ENCODE measurements at regions not wholly inside any gene's neighbourhood (a gene's known extent, or its start where the extent isn't known, plus 50 kb on each side); places are given as distances from the start of the nearest gene placed in this dataset.

DNA sequence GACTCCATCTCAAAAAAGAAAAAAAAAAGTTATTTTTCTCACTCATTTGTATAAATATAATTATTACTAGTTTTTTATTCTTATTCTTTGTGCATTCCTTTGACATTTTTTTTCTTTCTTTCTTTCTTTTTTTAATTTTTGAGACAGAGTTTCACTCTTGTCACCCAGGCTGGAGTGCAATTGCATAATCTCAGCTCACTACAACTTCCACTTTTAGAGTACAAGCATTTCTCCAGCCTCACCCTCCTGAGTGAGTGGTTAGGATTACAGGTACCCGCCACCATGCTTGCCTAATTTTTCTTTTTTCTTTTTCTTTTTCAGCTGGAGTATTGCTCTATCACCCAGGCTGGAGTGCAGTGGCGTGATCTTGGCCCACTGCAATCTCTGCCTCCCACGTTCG is 51.4 kb upstream of the JARID2 start:
- no peaks in the 10 kb centered on the region for H3K9me3 ChIP-seq
- no peaks in the 10 kb centered on the region for H3K4me1 ChIP-seq
- no peak overlapping the region for H3K27ac ChIP-seq
- H3K36me3 ChIP-seq = no peaks in the 10 kb centered on the region
- intact Hi-C loops (cut with DNase I) = no loop called here
- no peak for DNase-seq
- 90 to 95% methylated on average over 4 of the region's 4 CpGs for WGBS, 2 donors
- no peak overlapping the region for H3K4me3 ChIP-seq
- TF ChIP-seq POLR2A (IDR thresholded peaks at IDR 0.05) = no peak
- TF ChIP-seq POLR2AphosphoS5 (IDR thresholded peaks at IDR 0.05) = no peak
- TF ChIP-seq, protein P1, sequence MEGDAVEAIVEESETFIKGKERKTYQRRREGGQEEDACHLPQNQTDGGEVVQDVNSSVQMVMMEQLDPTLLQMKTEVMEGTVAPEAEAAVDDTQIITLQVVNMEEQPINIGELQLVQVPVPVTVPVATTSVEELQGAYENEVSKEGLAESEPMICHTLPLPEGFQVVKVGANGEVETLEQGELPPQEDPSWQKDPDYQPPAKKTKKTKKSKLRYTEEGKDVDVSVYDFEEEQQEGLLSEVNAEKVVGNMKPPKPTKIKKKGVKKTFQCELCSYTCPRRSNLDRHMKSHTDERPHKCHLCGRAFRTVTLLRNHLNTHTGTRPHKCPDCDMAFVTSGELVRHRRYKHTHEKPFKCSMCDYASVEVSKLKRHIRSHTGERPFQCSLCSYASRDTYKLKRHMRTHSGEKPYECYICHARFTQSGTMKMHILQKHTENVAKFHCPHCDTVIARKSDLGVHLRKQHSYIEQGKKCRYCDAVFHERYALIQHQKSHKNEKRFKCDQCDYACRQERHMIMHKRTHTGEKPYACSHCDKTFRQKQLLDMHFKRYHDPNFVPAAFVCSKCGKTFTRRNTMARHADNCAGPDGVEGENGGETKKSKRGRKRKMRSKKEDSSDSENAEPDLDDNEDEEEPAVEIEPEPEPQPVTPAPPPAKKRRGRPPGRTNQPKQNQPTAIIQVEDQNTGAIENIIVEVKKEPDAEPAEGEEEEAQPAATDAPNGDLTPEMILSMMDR (IDR thresholded peaks at IDR 0.05) = no peak
- no peak for TF ChIP-seq EP300 (IDR thresholded peaks at IDR 0.05)
- no peaks in the 10 kb centered on the region for H3K27me3 ChIP-seq

Small RNAs in the stretch of these regions (small RNA-seq; reads per million reads assigned to genes)
- 0 reads per million in 3 donors for gene RN7SL332P
- gene RNU6-793P = 0 reads per million in 3 donors

Measured in sigmoid colon (tissue), 6 donors.